MCF 10A (cell line): ENCODE measurements at regions not wholly inside any gene's neighbourhood (a gene's known extent, or its start where the extent isn't known, plus 50 kb on each side); places are given as distances from the start of the nearest gene placed in this dataset.

Experiments used
- BruUV-seq: library from RNA; stranded (reverse); fragments of 400-500 nt; replicated peaks from 2 replicates; lab custom pipeline; 2021; lab: Mats Ljungman, UMichigan
- CTCF ChIA-PET: fragments of 300-600 bp; sonication (Branson Sonifier 250); formaldehyde crosslinking; extraction: SDS; loops from one replicate; lab custom pipeline; 2021; ENCODE audit warnings: antibody characterized with exemption, inconsistent platforms; lab: Yijun Ruan, JAX
- POLR2A ChIA-PET: fragments of 300-600, 350-650 bp; sonication (Branson Sonifier 250); formaldehyde crosslinking; extraction: SDS; loops from one replicate; lab custom pipeline; 2020; ENCODE audit warnings: antibody characterized with exemption, inconsistent platforms; lab: Yijun Ruan, JAX
- DNase-seq: peaks from one replicate; pipeline ENCODE4 v3.0.0-alpha.2; 2018; ENCODE audit not compliant: unreplicated experiment
- H3K27ac Mint-ChIP-seq: one replicate; pipeline ENCODE4 v1.8.0; 2022; ENCODE audit warnings: mild to moderate bottlenecking, low read depth, mixed read lengths; ENCODE audit not compliant: unreplicated experiment
- H3K27me3 Mint-ChIP-seq: one replicate; pipeline ENCODE4 v1.8.0; 2022; ENCODE audit warnings: mixed read lengths; ENCODE audit not compliant: insufficient read depth, unreplicated experiment
- H3K36me3 Mint-ChIP-seq: one replicate; pipeline ENCODE4 v1.8.0; 2022; ENCODE audit warnings: mild to moderate bottlenecking, moderate library complexity, mixed read lengths; ENCODE audit not compliant: insufficient read depth, unreplicated experiment
- H3K4me1 Mint-ChIP-seq: one replicate; pipeline ENCODE4 v1.8.0; 2022; ENCODE audit warnings: mixed read lengths; ENCODE audit not compliant: insufficient read depth, unreplicated experiment
- H3K4me3 Mint-ChIP-seq: one replicate; pipeline ENCODE4 v1.8.0; 2022; ENCODE audit warnings: mild to moderate bottlenecking, moderate library complexity, mixed read lengths; ENCODE audit not compliant: unreplicated experiment
- H3K9me3 Mint-ChIP-seq: one replicate; pipeline ENCODE4 v1.8.0; 2022; ENCODE audit warnings: mixed read lengths; ENCODE audit not compliant: unreplicated experiment
- intact Hi-C: fragments of 100-400 bp; cut with micrococcal nuclease; formaldehyde crosslinking; loops from 2 replicates; pipeline ENCODE4 v1.14.1; 2022
- TF ChIP-seq, protein P1 (sequence below): fragments of 200-600 bp; IDR thresholded peaks from one replicate; pipeline ENCODE4 v1.8.0; 2022; ENCODE audit warnings: antibody characterized with exemption, mild to moderate bottlenecking; ENCODE audit not compliant: unreplicated experiment

DNA sequence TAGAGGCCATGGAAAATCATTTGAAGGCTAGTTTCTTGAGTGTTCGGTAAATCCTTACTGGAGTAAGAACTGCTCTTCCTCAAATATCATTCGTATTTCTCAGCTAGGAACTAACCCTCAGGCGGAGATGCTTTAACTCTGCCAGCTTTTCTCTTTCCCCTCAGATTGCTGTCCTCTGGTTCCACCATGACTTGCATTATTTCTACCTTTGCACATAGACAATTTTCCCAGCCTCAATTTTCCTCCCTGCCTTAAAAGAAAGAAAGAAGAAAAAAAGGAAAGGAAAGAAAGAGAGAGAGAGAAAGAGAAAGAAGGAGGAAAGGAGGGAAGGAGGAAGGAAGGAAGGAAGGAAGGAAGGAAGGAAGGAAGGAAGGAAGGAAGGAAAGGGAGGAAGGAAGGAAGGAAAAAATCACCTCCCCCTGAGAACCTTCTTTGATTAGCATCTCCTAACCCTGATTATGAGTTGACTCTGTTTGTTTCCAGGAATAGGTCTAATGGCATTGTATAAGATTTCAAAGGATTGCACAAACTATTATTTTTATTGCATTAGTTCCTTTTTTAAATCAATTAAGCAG lies 123.3 kb upstream of the FAM204A start:
- ChIA-PET POLR2A (interaction anchor here (0.6 to 0.7 kb wide), 2 partner anchors 98 to 477 kb away, joined by 3 to 5 read pairs; no protein-coding TSS in a partner anchor), CTCF (interaction anchor here (0.7 to 1.0 kb wide), 2 partner anchors 78 to 92 kb away, joined by 4 to 5 read pairs; no protein-coding TSS in a partner anchor)
- Mint-ChIP-seq H3K4me1 (no peaks in the 10 kb centered on the region), H3K36me3 (no peaks in the 10 kb centered on the region), H3K9me3 (no peaks in the 10 kb centered on the region), H3K27me3 (peaks cover 21% of the 10 kb centered on the region), H3K4me3 (no peak overlapping the region), H3K27ac (peak overlapping the region; percentile 57)
- DNase-seq: no peak
- TF ChIP-seq, protein P1, sequence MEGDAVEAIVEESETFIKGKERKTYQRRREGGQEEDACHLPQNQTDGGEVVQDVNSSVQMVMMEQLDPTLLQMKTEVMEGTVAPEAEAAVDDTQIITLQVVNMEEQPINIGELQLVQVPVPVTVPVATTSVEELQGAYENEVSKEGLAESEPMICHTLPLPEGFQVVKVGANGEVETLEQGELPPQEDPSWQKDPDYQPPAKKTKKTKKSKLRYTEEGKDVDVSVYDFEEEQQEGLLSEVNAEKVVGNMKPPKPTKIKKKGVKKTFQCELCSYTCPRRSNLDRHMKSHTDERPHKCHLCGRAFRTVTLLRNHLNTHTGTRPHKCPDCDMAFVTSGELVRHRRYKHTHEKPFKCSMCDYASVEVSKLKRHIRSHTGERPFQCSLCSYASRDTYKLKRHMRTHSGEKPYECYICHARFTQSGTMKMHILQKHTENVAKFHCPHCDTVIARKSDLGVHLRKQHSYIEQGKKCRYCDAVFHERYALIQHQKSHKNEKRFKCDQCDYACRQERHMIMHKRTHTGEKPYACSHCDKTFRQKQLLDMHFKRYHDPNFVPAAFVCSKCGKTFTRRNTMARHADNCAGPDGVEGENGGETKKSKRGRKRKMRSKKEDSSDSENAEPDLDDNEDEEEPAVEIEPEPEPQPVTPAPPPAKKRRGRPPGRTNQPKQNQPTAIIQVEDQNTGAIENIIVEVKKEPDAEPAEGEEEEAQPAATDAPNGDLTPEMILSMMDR: no peak
- BruUV-seq: no TSS peak
- intact Hi-C loops: no loop called here

GRCh38 chr10:118463740-118464139 lies 121.6 kb upstream of the FAM204A start:
- no peak for DNase-seq
- intact Hi-C loops: no loop called here
- no TSS peak for BruUV-seq
- H3K27me3 Mint-ChIP-seq: peaks cover 21% of the 10 kb centered on the region
- H3K9me3 Mint-ChIP-seq: no peaks in the 10 kb centered on the region
- TF ChIP-seq, protein P1: no peak
- POLR2A ChIA-PET: no interaction called here
- H3K36me3 Mint-ChIP-seq: no peaks in the 10 kb centered on the region
- no peak overlapping the region for H3K4me3 Mint-ChIP-seq
- CTCF ChIA-PET: interaction anchor here (0.5 to 0.7 kb wide), 3 partner anchors 34 to 1204 kb away, joined by 3 to 4 read pairs (median 3); no protein-coding TSS in a partner anchor
- no peak overlapping the region for H3K27ac Mint-ChIP-seq
- no peaks in the 10 kb centered on the region for H3K4me1 Mint-ChIP-seq

GRCh38 chr10:118462401-118462800 lies 120.3 kb upstream of the FAM204A start:
- DNase-seq: no peak
- POLR2A ChIA-PET: interaction anchor here (2.2 kb wide), 1 partner anchor 39 kb away, joined by 6 read pairs; no protein-coding TSS in a partner anchor
- no peaks in the 10 kb centered on the region for H3K36me3 Mint-ChIP-seq
- H3K9me3 Mint-ChIP-seq: no peaks in the 10 kb centered on the region
- CTCF ChIA-PET: interaction anchor here (0.6 to 7.2 kb wide), 5 partner anchors 17 to 966 kb away, joined by 3 to 90 read pairs (median 16); no protein-coding TSS in a partner anchor
- peaks cover 21% of the 10 kb centered on the region for H3K27me3 Mint-ChIP-seq
- H3K27ac Mint-ChIP-seq: no peak overlapping the region
- TF ChIP-seq, protein P1: no peak
- no peak overlapping the region for H3K4me3 Mint-ChIP-seq
- no TSS peak for BruUV-seq
- H3K4me1 Mint-ChIP-seq: no peaks in the 10 kb centered on the region
- intact Hi-C loops: no loop called here

GRCh38 chr10:118459642-118460193 lies 117.6 kb upstream of the FAM204A start:
- Mint-ChIP-seq H3K36me3 (no peaks in the 10 kb centered on the region), H3K27ac (no peak overlapping the region), H3K4me1 (no peaks in the 10 kb centered on the region), H3K4me3 (peak overlapping the region; percentile 41), H3K27me3 (peaks cover 9% of the 10 kb centered on the region), H3K9me3 (no peaks in the 10 kb centered on the region)
- TF ChIP-seq, protein P1: peak; percentile 55
- intact Hi-C loops: loop anchor here (1.0 to 10.0 kb wide), 3 partner anchors 85 to 1025 kb away; no protein-coding TSS in a partner anchor
- BruUV-seq: no TSS peak
- ChIA-PET CTCF (interaction anchor here (0.6 to 7.2 kb wide), 70 partner anchors 9 to 1243 kb away, joined by 3 to 90 read pairs (median 4); no protein-coding TSS in a partner anchor), POLR2A (interaction anchor here (0.5 to 2.2 kb wide), 10 partner anchors 9 to 153 kb away, joined by 3 to 9 read pairs (median 5); no protein-coding TSS in a partner anchor)
- peak; percentile 77 for DNase-seq
